ENCODE measurements at regions not wholly inside any gene's neighbourhood (a gene's known extent, or its start where the extent isn't known, plus 50 kb on each side); places are given as distances from the start of the nearest gene placed in this dataset.

DNA sequence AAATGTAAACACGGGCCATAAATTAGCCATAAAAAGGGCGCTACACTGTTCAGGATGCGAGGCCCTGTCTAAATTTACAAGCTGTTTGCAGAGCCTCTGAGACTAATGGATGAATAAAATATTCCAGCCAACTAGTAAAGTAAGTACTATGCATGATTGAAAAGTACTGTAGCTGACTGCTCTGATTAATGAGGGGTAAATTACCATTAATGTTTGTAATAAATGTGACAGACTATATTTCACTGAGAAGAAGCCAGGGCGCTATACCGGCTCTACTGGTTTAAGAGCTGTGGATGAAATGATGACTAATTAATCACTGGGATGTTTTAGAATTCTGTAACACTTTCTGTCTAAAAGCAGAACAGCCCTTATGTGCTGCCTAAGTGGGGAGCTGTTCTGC lies 54.3 kb upstream of the RGPD4 start:
- no peak for DNase-seq (ENCODE audit: low spot score)

- no peak for DNase-seq (ENCODE audit: low spot score)
Measured at GRCh38 chr2:107775211-107775610, 51.5 kb upstream of the RGPD4 start.

GRCh38 chr2:107775791-107776190 lies 50.9 kb upstream of the RGPD4 start:
- DNase-seq (ENCODE audit: low spot score), result no peak

DNA sequence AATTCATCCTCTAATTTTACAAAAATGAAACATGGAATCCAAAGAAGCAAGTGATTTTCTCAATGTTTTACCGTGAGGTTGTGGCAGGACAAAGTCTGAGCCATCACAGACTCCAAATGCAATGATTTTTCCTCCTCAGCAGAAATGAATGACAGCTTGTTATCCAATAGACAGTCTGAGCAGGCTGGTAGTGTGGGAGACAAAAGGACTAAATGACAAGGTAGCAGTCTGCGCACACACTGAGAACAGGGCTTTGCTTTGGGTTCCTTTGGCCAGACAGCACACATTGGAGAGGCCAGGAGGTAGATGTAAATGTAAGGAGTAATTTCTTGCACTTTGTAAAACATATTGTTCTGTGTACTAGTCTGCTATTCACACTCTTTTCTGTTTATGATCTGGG lies 50.3 kb upstream of the RGPD4 start:
- no peak for DNase-seq (ENCODE audit: low spot score)
